Smooth muscle cell (in vitro differentiated cells): ENCODE measurements at regions not wholly inside any gene's neighbourhood (a gene's known extent, or its start where the extent isn't known, plus 50 kb on each side); places are given as distances from the start of the nearest gene placed in this dataset.

Source experiments
- DNase-seq: peaks from one replicate; lab custom pipeline; 2025; ENCODE audit not compliant: unreplicated experiment; lab: John Stamatoyannopoulos, UW
- H2AFZ ChIP-seq: fragments of 200-600 bp; sonication (generic); 2 replicates; pipeline ENCODE4 v1.6.0; 2016; ENCODE audit warnings: antibody characterized with exemption, low read depth, mild to moderate bottlenecking
- H3F3A ChIP-seq: fragments of 200-600 bp; sonication (generic); 2 replicates; pipeline ENCODE4 v1.6.0; 2017; ENCODE audit warnings: antibody characterized with exemption, low read depth
- H3K27ac ChIP-seq: fragments of 200-600 bp; sonication (generic); 2 replicates; pipeline ENCODE4 v1.5.1; 2016; ENCODE audit warnings: low read depth, mild to moderate bottlenecking
- H3K27me3 ChIP-seq: fragments of 200-600 bp; sonication (generic); 2 replicates; pipeline ENCODE4 v1.6.1; 2016; ENCODE audit warnings: low read depth, mild to moderate bottlenecking
- H3K36me3 ChIP-seq: fragments of 200-600 bp; sonication (generic); 2 replicates; pipeline ENCODE4 v1.5.1; 2016; ENCODE audit warnings: low read depth
- H3K4me1 ChIP-seq: fragments of 200-600 bp; sonication (generic); 2 replicates; pipeline ENCODE4 v1.5.1; 2016; ENCODE audit warnings: low read depth
- H3K4me2 ChIP-seq: fragments of 200-600 bp; sonication (generic); 2 replicates; pipeline ENCODE4 v1.6.0; 2016; ENCODE audit warnings: mild to moderate bottlenecking
- H3K4me3 ChIP-seq: fragments of 200-600 bp; sonication (generic); 2 replicates; pipeline ENCODE4 v1.5.1; 2016; ENCODE audit warnings: mild to moderate bottlenecking
- H3K79me2 ChIP-seq: fragments of 200-600 bp; sonication (generic); 2 replicates; pipeline ENCODE4 v1.6.0; 2016; ENCODE audit warnings: low read depth, mild to moderate bottlenecking
- H3K9ac ChIP-seq: fragments of 200-600 bp; sonication (generic); 2 replicates; pipeline ENCODE4 v1.6.0; 2016; ENCODE audit warnings: low read depth
- H3K9me3 ChIP-seq: fragments of 200-600 bp; sonication (generic); replicated peaks from 2 replicates; pipeline ENCODE4 v1.5.1; 2016; ENCODE audit warnings: low read depth
- H4K20me1 ChIP-seq: fragments of 200-600 bp; sonication (generic); 2 replicates; pipeline ENCODE4 v1.6.0; 2016; ENCODE audit warnings: low read depth
- CTCF ChIP-seq: fragments of 200-600 bp; sonication (generic); IDR thresholded peaks from 2 replicates; pipeline ENCODE4 v1.5.1; 2017; ENCODE audit warnings: borderline replicate concordance, mild to moderate bottlenecking, antibody characterized with exemption; ENCODE audit not compliant: insufficient read depth, poor library complexity, severe bottlenecking
- WGBS: methylation state at CpG from one replicate; pipeline ENCODE4 v1.1.7; 2016; ENCODE audit warnings: low lambda C conversion rate; 5-methylcytosine and 5-hydroxymethylcytosine counted together

- no peaks in the 10 kb centered on the region for H4K20me1 ChIP-seq
- H3K79me2 ChIP-seq: no peaks in the 10 kb centered on the region
- WGBS: 46% methylated on average over 3 of the region's 3 CpGs
- peaks cover 19% of the 10 kb centered on the region for H3K27me3 ChIP-seq
- H2AFZ ChIP-seq: no peak overlapping the region
- no peak for DNase-seq
- peaks cover 13% of the 10 kb centered on the region for H3K4me1 ChIP-seq
- no peak overlapping the region for H3K9ac ChIP-seq
- no peak overlapping the region for H3K27ac ChIP-seq
- H3K4me2 ChIP-seq: no peak overlapping the region
- no peak overlapping the region for H3K4me3 ChIP-seq
- H3K9me3 ChIP-seq: no peaks in the 10 kb centered on the region
- no peaks in the 10 kb centered on the region for H3K36me3 ChIP-seq
- no peak for TF ChIP-seq CTCF
- H3F3A ChIP-seq: no peaks in the 10 kb centered on the region
These were observed 124.8 kb upstream of the OPCML start for GRCh38 chr11:133657054-133657453.

- TF ChIP-seq CTCF: no peak
- Histone ChIP-seq H3K36me3 (no peaks in the 10 kb centered on the region), H3K9ac (no peak overlapping the region), H3K27me3 (peaks cover 19% of the 10 kb centered on the region), H3K4me1 (peaks cover 13% of the 10 kb centered on the region), H4K20me1 (no peaks in the 10 kb centered on the region), H3K27ac (no peak overlapping the region), H3K79me2 (no peaks in the 10 kb centered on the region), H2AFZ (no peak overlapping the region), H3F3A (no peaks in the 10 kb centered on the region), H3K9me3 (no peaks in the 10 kb centered on the region), H3K4me3 (no peak overlapping the region), H3K4me2 (no peak overlapping the region)
- 63% methylated on average over 13 of the region's 13 CpGs for WGBS
- DNase-seq: no peak
These were observed 123.9 kb upstream of the OPCML start for GRCh38 chr11:133656082-133656635.

GRCh38 chr11:133654630-133655212 is 122.4 kb upstream of the OPCML start:
- Histone ChIP-seq H3K36me3 (no peaks in the 10 kb centered on the region), H3K9me3 (no peaks in the 10 kb centered on the region), H3K4me3 (no peak overlapping the region), H3K27me3 (peaks cover 19% of the 10 kb centered on the region), H3K4me2 (no peak overlapping the region), H3K27ac (no peak overlapping the region), H2AFZ (no peak overlapping the region), H4K20me1 (no peaks in the 10 kb centered on the region), H3K79me2 (no peaks in the 10 kb centered on the region), H3K4me1 (peaks cover 6% of the 10 kb centered on the region), H3F3A (no peaks in the 10 kb centered on the region), H3K9ac (no peak overlapping the region)
- WGBS: 72% methylated on average over 12 of the region's 12 CpGs
- no peak for DNase-seq
- TF ChIP-seq CTCF: no peak

GRCh38 chr11:133653336-133653735 is 121.0 kb upstream of the OPCML start:
- Histone ChIP-seq H3F3A (no peaks in the 10 kb centered on the region), H3K79me2 (no peaks in the 10 kb centered on the region), H2AFZ (no peak overlapping the region), H3K4me2 (no peak overlapping the region), H4K20me1 (no peaks in the 10 kb centered on the region), H3K27me3 (peaks cover 19% of the 10 kb centered on the region), H3K4me1 (no peaks in the 10 kb centered on the region), H3K27ac (no peak overlapping the region), H3K9ac (no peak overlapping the region), H3K9me3 (no peaks in the 10 kb centered on the region), H3K36me3 (no peaks in the 10 kb centered on the region), H3K4me3 (no peak overlapping the region)
- TF ChIP-seq CTCF: no peak
- WGBS: 93% methylated on average over 5 of the region's 5 CpGs
- DNase-seq: no peak
